ENCODE measurements at regions not wholly inside any gene's neighbourhood (a gene's known extent, or its start where the extent isn't known, plus 50 kb on each side); places are given as distances from the start of the nearest gene placed in this dataset.

DNA sequence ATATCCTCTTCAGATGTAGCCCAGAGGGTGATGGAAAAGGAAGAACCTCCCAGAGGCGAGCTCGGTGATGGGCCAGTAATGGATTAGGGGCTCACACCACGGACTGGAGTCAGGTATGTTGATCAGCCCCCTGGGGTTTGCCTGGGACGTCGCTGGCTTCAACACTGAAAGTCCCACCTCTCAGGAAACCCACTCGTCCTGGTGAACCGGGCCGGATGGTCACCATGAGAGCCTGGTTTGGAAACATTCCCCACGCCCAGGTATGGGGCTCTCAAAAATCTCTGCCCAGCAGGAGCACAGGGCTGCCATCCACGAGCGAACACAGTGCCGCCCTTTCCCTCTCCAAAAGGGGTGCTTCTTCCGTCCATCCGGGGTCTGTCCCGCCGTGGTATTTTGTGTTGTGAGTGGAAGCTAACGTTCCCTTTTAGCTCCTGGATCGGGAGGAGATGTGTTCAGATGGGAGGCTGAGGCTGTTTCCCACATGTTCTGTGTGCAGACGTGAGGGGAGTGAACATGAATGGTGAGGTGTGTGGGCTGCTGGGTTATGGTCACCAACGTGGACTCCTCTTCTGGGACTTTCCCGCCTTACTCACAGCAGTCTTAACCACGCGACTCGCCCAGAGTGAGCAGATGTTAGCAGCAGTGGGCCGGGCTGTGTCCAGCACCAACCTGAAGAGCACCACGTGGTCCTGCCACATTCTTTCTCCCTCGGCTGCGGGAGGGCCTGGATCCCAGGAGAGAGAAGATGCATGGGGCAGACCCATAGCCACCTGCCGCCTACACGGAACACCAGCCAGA is 139.2 kb downstream of the KIF26A start:
- no peaks in the 10 kb centered on the region for H3K79me2 ChIP-seq
- WGBS (ENCODE audit: low lambda C conversion rate, missing lambda C conversion rate): 93% methylated on average over 30 of the region's 30 CpGs
- peaks cover 17% of the 10 kb centered on the region for H3K4me1 ChIP-seq (ENCODE audit: insufficient read depth)
- no peaks in the 10 kb centered on the region for H3K36me3 ChIP-seq (replicated peaks; ENCODE audit: insufficient read depth, low read depth)
- H3K4me3 ChIP-seq: no peak overlapping the region
- H3K27me3 ChIP-seq: no peaks in the 10 kb centered on the region
- H2AFZ ChIP-seq: no peak overlapping the region
- TF ChIP-seq, protein P1, sequence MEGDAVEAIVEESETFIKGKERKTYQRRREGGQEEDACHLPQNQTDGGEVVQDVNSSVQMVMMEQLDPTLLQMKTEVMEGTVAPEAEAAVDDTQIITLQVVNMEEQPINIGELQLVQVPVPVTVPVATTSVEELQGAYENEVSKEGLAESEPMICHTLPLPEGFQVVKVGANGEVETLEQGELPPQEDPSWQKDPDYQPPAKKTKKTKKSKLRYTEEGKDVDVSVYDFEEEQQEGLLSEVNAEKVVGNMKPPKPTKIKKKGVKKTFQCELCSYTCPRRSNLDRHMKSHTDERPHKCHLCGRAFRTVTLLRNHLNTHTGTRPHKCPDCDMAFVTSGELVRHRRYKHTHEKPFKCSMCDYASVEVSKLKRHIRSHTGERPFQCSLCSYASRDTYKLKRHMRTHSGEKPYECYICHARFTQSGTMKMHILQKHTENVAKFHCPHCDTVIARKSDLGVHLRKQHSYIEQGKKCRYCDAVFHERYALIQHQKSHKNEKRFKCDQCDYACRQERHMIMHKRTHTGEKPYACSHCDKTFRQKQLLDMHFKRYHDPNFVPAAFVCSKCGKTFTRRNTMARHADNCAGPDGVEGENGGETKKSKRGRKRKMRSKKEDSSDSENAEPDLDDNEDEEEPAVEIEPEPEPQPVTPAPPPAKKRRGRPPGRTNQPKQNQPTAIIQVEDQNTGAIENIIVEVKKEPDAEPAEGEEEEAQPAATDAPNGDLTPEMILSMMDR (IDR thresholded peaks at IDR 0.05; ENCODE audit: poor library complexity): no peak
- TF ChIP-seq EZH2 (IDR thresholded peaks at IDR 0.05; ENCODE audit: borderline replicate concordance) (no peak), EZH2phosphoT487 (IDR thresholded peaks at IDR 0.05; ENCODE audit: low read depth, severe bottlenecking, unreplicated experiment) (no peak)
- H4K20me1 ChIP-seq (ENCODE audit: insufficient read depth, poor library complexity, severe bottlenecking): no peaks in the 10 kb centered on the region
- H3K27ac ChIP-seq: no peak overlapping the region
- H3K4me2 ChIP-seq: no peak overlapping the region
- DNase-seq (ENCODE audit: low spot score): no peak
- no peaks in the 10 kb centered on the region for H3K9me2 ChIP-seq (replicated peaks; ENCODE audit: insufficient read depth)
- no peaks in the 10 kb centered on the region for H3K9me3 ChIP-seq (ENCODE audit: low read depth)

DNA sequence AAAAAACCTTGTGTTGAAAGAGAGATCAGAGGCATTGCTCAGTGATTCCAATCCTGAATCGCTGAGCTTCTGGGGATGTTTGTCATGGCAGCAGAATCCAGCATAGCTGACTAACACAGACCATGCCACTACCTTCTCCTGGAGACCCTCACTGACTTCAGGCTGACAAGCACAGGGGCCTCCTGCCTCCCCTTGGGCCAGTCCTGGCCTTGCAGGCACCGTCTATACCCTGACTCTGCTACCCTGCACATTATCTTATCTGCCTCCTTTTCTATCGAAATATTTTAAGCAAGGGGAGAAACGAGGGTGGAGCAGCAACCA is 139.8 kb downstream of the KIF26A start:
- Histone ChIP-seq H3K9me3 (ENCODE audit: low read depth) (no peaks in the 10 kb centered on the region), H3K27me3 (no peaks in the 10 kb centered on the region), H3K9me2 (replicated peaks; ENCODE audit: insufficient read depth) (no peaks in the 10 kb centered on the region), H4K20me1 (ENCODE audit: insufficient read depth, poor library complexity, severe bottlenecking) (no peaks in the 10 kb centered on the region), H3K27ac (no peak overlapping the region), H3K4me3 (no peak overlapping the region), H3K4me1 (ENCODE audit: insufficient read depth) (peaks cover 19% of the 10 kb centered on the region), H3K36me3 (replicated peaks; ENCODE audit: insufficient read depth, low read depth) (no peaks in the 10 kb centered on the region), H2AFZ (no peak overlapping the region), H3K79me2 (no peaks in the 10 kb centered on the region), H3K4me2 (no peak overlapping the region)
- TF ChIP-seq EZH2phosphoT487 (IDR thresholded peaks at IDR 0.05; ENCODE audit: low read depth, severe bottlenecking, unreplicated experiment) (no peak), EZH2 (IDR thresholded peaks at IDR 0.05; ENCODE audit: borderline replicate concordance) (no peak)
- TF ChIP-seq, protein P1 (IDR thresholded peaks at IDR 0.05; ENCODE audit: poor library complexity): no peak
- DNase-seq (ENCODE audit: low spot score): no peak
- WGBS (ENCODE audit: low lambda C conversion rate, missing lambda C conversion rate): 74% methylated on average over 4 of the region's 4 CpGs

DNA sequence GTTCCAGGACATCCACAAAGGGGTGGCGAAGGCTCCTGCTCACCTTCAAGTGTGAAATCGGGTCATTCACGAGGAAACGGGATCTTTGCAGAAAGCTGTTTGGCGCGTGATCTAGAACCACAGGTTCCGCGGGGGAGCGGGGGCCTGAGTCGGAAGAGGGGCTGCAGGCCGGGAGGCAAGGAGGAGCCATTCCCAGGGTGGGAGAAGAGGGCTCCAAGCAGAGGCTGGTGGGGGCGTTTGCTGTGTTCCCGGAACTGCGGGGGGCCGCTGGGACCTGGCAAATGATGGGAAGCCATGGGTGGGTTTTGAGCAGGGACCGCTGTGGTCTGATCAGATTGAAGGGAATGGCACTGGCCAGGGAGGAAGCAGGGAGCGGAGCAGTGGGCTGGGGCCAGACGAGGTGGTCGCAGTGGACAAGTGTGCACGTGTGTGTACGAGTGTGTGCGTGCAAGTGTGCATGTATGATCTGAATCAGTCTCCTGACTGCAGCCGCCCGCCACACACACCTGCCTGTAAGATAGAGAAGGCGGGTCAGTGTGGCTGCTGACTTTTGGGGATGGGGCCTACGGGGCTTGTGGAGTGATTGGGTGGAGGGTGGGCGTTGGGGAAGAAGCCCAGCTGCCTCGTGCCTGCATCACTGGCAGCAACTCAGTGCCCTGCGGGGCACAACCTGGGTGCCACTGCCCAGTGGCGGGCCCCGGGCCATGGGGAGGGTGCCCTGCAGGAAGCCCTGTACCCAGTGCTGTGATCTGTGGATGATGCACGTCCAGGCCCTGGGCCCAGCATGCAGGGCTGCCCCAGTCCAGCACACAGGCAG is 141.9 kb downstream of the KIF26A start:
- WGBS (ENCODE audit: low lambda C conversion rate, missing lambda C conversion rate): 96% methylated on average over 32 of the region's 32 CpGs
- Histone ChIP-seq H3K79me2 (no peaks in the 10 kb centered on the region), H3K9me3 (ENCODE audit: low read depth) (no peaks in the 10 kb centered on the region), H3K9me2 (replicated peaks; ENCODE audit: insufficient read depth) (no peaks in the 10 kb centered on the region), H4K20me1 (ENCODE audit: insufficient read depth, poor library complexity, severe bottlenecking) (no peaks in the 10 kb centered on the region), H3K36me3 (replicated peaks; ENCODE audit: insufficient read depth, low read depth) (no peaks in the 10 kb centered on the region), H2AFZ (no peak overlapping the region), H3K4me2 (no peak overlapping the region), H3K4me3 (no peak overlapping the region), H3K27ac (no peak overlapping the region), H3K4me1 (ENCODE audit: insufficient read depth) (peaks cover 19% of the 10 kb centered on the region), H3K27me3 (no peaks in the 10 kb centered on the region)
- TF ChIP-seq, protein P1 (IDR thresholded peaks at IDR 0.05; ENCODE audit: poor library complexity): no peak
- TF ChIP-seq EZH2 (IDR thresholded peaks at IDR 0.05; ENCODE audit: borderline replicate concordance) (no peak), EZH2phosphoT487 (IDR thresholded peaks at IDR 0.05; ENCODE audit: low read depth, severe bottlenecking, unreplicated experiment) (no peak)
- DNase-seq (ENCODE audit: low spot score): no peak
